Fibroblast of the aortic adventitia (primary cell): ENCODE measurements at regions not wholly inside any gene's neighbourhood (a gene's known extent, or its start where the extent isn't known, plus 50 kb on each side); places are given as distances from the start of the nearest gene placed in this dataset.
A peak's percentile ranks its signal among the peaks of the same experiment; 100 is the strongest.

ENCODE experiments used
- DNase-seq: peaks from one replicate; pipeline ENCODE4 v3.0.0-alpha.2; 2010; ENCODE audit warnings: low read depth
- H3K4me3 ChIP-seq: 2 replicates; pipeline ENCODE4 v1.5.1; 2011; ENCODE audit warnings: low read depth, mild to moderate bottlenecking, control low read depth, low read length, moderate library complexity
- CTCF ChIP-seq: IDR thresholded peaks from 2 replicates; pipeline ENCODE4 v1.5.1; 2011; ENCODE audit warnings: mild to moderate bottlenecking, low read length, control low read depth, inconsistent platforms; ENCODE audit not compliant: insufficient read depth

- no peak for TF ChIP-seq CTCF
- peak; percentile 89 for DNase-seq
- no peak overlapping the region for H3K4me3 ChIP-seq
These were observed 51.8 kb upstream of the BMPER start for GRCh38 chr7:33853361-33854062.

GRCh38 chr7:33854178-33854577 is 51.2 kb upstream of the BMPER start:
- peak; percentile 67 for DNase-seq
- TF ChIP-seq CTCF: no peak
- no peak overlapping the region for H3K4me3 ChIP-seq

GRCh38 chr7:33854801-33855350 is 50.5 kb upstream of the BMPER start:
- no peak overlapping the region for H3K4me3 ChIP-seq
- no peak for TF ChIP-seq CTCF
- peak; percentile 61 for DNase-seq
